Upper lobe of left lung (tissue), 4 donors: ENCODE measurements at regions not wholly inside any gene's neighbourhood (a gene's known extent, or its start where the extent isn't known, plus 50 kb on each side); places are given as distances from the start of the nearest gene placed in this dataset.

Experiments used
- POLR2A ChIP-seq, 4 donors: fragments of 450-650 bp; IDR thresholded peaks; one replicate each; pipeline ENCODE4 v1.5.1; 2016 to 2017; ENCODE audit warnings: antibody characterized with exemption in 4 of 4, mild to moderate bottlenecking in 2 of 4
- POLR2AphosphoS5 ChIP-seq, 2 donors: sonication (generic); formaldehyde crosslinking; IDR thresholded peaks; one replicate each; pipeline ENCODE4 v1.5.1; 2017; ENCODE audit warnings: antibody characterized with exemption in 2 of 2
- TF ChIP-seq, protein P1 (sequence below), 6 experiments: fragments of 450-650 bp in 4 of 6; fragments of 200-600 bp in 2 of 6; sonication (generic) in 2 of 6; IDR thresholded peaks; one replicate each; pipeline ENCODE4 v1.5.1; 2016 to 2019; ENCODE audit warnings: antibody characterized with exemption in 6 of 6

DNA sequence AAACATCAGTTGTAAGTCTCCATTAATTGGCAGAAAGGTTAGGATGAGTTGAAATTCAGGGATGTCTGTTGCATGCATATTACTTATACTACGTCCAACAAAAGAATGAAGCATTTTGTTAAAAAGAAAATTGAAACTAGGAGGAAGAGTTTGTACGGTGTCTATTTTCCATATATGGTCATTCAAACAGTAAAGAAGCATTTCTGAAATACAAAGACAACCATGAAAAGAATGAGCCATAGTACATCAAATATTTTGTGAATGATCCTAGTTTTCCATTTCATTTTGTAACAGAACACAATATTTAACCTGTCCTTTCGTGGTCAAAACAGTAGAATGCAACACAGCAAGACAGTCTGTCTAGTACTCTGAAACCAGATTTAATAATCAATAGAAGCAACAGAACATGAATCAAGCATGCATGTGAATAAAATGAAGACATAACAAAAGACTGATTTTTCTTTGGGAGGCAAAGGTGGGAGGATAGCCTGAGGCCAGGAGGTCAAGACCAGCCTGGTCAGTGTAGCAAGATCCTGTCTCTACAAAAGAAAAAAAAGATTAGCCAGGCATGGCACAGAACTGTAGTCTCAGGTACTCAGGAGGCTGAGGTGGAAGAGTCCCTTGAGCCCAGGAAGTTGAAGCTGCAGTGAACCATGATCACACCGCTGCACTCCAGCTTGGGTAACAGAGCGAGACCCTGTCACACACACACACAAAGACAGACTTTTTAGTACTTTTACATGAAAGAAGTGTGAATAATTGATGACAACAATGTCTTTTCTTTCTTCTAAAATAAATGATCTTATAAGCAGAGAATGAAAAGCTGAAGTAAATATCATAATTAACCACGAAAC, 156.0 kb downstream of the LRIG3 start:
- TF ChIP-seq POLR2AphosphoS5 (IDR thresholded peaks at IDR 0.05), result no peak
- TF ChIP-seq, protein P1, sequence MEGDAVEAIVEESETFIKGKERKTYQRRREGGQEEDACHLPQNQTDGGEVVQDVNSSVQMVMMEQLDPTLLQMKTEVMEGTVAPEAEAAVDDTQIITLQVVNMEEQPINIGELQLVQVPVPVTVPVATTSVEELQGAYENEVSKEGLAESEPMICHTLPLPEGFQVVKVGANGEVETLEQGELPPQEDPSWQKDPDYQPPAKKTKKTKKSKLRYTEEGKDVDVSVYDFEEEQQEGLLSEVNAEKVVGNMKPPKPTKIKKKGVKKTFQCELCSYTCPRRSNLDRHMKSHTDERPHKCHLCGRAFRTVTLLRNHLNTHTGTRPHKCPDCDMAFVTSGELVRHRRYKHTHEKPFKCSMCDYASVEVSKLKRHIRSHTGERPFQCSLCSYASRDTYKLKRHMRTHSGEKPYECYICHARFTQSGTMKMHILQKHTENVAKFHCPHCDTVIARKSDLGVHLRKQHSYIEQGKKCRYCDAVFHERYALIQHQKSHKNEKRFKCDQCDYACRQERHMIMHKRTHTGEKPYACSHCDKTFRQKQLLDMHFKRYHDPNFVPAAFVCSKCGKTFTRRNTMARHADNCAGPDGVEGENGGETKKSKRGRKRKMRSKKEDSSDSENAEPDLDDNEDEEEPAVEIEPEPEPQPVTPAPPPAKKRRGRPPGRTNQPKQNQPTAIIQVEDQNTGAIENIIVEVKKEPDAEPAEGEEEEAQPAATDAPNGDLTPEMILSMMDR (IDR thresholded peaks at IDR 0.05), result no peak
- TF ChIP-seq POLR2A (IDR thresholded peaks at IDR 0.05), result no peak
